Thyroid gland (tissue), 4 donors: ENCODE measurements at regions not wholly inside any gene's neighbourhood (a gene's known extent, or its start where the extent isn't known, plus 50 kb on each side); places are given as distances from the start of the nearest gene placed in this dataset.

Experiments
- POLR2A ChIP-seq, 2 donors: fragments of 450-650 bp; IDR thresholded peaks; one replicate each; pipeline ENCODE4 v1.6.1; 2017; ENCODE audit warnings: antibody characterized with exemption in 2 of 2, mild to moderate bottlenecking in 2 of 2, moderate library complexity in 1 of 2
- TF ChIP-seq, protein P1 (sequence below), 6 experiments: fragments of 200-600 bp in 3 of 6; fragments of 450-650 bp in 3 of 6; sonication (generic) in 3 of 6; IDR thresholded peaks; one replicate each; pipeline ENCODE4 v1.5.1; 2016 to 2019; ENCODE audit warnings: antibody characterized with exemption in 6 of 6, mild to moderate bottlenecking in 2 of 6, inconsistent platforms in 1 of 6, moderate library complexity in 1 of 6

- TF ChIP-seq, protein P1, sequence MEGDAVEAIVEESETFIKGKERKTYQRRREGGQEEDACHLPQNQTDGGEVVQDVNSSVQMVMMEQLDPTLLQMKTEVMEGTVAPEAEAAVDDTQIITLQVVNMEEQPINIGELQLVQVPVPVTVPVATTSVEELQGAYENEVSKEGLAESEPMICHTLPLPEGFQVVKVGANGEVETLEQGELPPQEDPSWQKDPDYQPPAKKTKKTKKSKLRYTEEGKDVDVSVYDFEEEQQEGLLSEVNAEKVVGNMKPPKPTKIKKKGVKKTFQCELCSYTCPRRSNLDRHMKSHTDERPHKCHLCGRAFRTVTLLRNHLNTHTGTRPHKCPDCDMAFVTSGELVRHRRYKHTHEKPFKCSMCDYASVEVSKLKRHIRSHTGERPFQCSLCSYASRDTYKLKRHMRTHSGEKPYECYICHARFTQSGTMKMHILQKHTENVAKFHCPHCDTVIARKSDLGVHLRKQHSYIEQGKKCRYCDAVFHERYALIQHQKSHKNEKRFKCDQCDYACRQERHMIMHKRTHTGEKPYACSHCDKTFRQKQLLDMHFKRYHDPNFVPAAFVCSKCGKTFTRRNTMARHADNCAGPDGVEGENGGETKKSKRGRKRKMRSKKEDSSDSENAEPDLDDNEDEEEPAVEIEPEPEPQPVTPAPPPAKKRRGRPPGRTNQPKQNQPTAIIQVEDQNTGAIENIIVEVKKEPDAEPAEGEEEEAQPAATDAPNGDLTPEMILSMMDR (IDR thresholded peaks at IDR 0.05) = no peak
- TF ChIP-seq POLR2A (IDR thresholded peaks at IDR 0.05) = no peak
Measured at GRCh38 chr10:107477266-107477665, 312.8 kb upstream of the SORCS1 start.
